Right lobe of liver (tissue), 4 donors: ENCODE measurements at regions not wholly inside any gene's neighbourhood (a gene's known extent, or its start where the extent isn't known, plus 50 kb on each side); places are given as distances from the start of the nearest gene placed in this dataset.

ENCODE experiments used
- POLR2A ChIP-seq: fragments of 450-650 bp; IDR thresholded peaks from one replicate; pipeline ENCODE4 v1.6.1; 2017; ENCODE audit warnings: antibody characterized with exemption, mild to moderate bottlenecking
- TF ChIP-seq, protein P1 (sequence below), 4 donors: fragments of 200-600 bp in 3 of 4; fragments of 450-650 bp in 1 of 4; IDR thresholded peaks; one replicate each; pipeline versions ENCODE4 v1.5.1 to v1.8.0; 2016 to 2022; ENCODE audit warnings: antibody characterized with exemption in 4 of 4, mild to moderate bottlenecking in 2 of 4
- donor health status: DM: no; HTN: no; CAD: no.
- donor health status: DM: no; HTN: no; CAD: no.
- donor health status: DM: no; HTN: yes; CAD: no.

DNA sequence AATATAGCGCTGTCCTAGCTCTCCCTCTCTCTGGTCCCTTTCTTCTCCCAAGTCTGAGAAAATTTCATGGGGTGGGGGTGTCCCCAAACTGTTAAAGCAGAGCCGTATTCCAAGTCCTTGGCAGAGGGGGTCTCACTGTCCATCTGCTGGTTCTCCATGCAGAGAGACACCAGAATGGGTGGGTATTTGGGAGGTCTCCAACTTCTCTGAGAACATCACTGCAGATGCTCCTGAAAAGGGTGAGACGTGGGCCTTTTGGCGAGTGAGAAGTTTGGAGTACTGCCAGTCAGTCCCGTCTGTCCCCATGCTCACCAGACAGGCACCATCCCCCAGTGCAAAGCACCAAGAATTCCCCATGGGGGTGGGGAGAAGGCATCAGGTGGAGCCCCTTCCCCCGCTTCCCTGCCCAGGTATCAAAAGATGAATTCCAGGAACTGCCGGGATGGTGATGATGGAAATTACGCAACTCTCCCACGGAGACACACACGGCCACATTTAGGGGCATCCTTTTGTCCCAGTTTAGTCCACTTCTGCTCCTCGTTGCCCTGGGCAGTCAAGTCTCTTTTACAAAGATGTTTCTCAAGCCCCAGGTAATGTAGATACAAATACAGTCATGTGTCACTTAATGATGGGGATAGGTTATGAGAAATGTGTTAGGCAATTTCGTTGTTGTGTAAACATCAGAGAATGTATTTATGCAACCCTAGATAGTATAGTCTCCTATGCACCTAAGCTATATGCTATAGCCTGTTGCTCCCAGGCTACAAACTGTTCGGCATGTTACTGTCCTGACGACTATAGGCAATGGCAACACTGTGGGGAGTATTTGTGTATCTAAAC, 73.4 kb upstream of the SRSF6 start:
- TF ChIP-seq, protein P1, sequence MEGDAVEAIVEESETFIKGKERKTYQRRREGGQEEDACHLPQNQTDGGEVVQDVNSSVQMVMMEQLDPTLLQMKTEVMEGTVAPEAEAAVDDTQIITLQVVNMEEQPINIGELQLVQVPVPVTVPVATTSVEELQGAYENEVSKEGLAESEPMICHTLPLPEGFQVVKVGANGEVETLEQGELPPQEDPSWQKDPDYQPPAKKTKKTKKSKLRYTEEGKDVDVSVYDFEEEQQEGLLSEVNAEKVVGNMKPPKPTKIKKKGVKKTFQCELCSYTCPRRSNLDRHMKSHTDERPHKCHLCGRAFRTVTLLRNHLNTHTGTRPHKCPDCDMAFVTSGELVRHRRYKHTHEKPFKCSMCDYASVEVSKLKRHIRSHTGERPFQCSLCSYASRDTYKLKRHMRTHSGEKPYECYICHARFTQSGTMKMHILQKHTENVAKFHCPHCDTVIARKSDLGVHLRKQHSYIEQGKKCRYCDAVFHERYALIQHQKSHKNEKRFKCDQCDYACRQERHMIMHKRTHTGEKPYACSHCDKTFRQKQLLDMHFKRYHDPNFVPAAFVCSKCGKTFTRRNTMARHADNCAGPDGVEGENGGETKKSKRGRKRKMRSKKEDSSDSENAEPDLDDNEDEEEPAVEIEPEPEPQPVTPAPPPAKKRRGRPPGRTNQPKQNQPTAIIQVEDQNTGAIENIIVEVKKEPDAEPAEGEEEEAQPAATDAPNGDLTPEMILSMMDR (IDR thresholded peaks at IDR 0.05) = no peak
- no peak for TF ChIP-seq POLR2A
